ENCODE measurements at regions not wholly inside any gene's neighbourhood (a gene's known extent, or its start where the extent isn't known, plus 50 kb on each side); places are given as distances from the start of the nearest gene placed in this dataset.

GRCh38 chr10:93198401-93199131 lies 124.9 kb downstream of the CYP26A1 start:
- Histone ChIP-seq H3K4me3 (peak overlapping the region; percentile 60), H3K4me1 (peaks cover 16% of the 10 kb centered on the region), H3K27me3 (ENCODE audit: low read depth) (peaks cover 16% of the 10 kb centered on the region), H3K9me3 (replicated peaks) (no peaks in the 10 kb centered on the region), H3K36me3 (no peaks in the 10 kb centered on the region), H3K27ac (replicated peaks) (peak overlapping the region; percentile 34)
- intact Hi-C loops (cut with micrococcal nuclease): no loop called here
- no peak for TF ChIP-seq CTCF (IDR thresholded peaks at IDR 0.05; ENCODE audit: borderline replicate concordance)
- no peak for DNase-seq

- H3K4me3 ChIP-seq: peak overlapping the region; percentile 60
- H3K9me3 ChIP-seq (replicated peaks): no peaks in the 10 kb centered on the region
- H3K4me1 ChIP-seq: peaks cover 16% of the 10 kb centered on the region
- peak overlapping the region; percentile 34 for H3K27ac ChIP-seq (replicated peaks)
- peak; percentile 68 for DNase-seq
- H3K27me3 ChIP-seq (ENCODE audit: low read depth): peaks cover 11% of the 10 kb centered on the region
- H3K36me3 ChIP-seq: no peaks in the 10 kb centered on the region
- no peak for TF ChIP-seq CTCF (IDR thresholded peaks at IDR 0.05; ENCODE audit: borderline replicate concordance)
- intact Hi-C loops (cut with micrococcal nuclease): no loop called here
Measured at GRCh38 chr10:93199191-93199751, 125.6 kb downstream of the CYP26A1 start.

GRCh38 chr10:93204494-93205485 lies 131.1 kb downstream of the CYP26A1 start:
- intact Hi-C loops (cut with micrococcal nuclease): no loop called here
- DNase-seq: no peak
- no peaks in the 10 kb centered on the region for H3K36me3 ChIP-seq
- no peaks in the 10 kb centered on the region for H3K27me3 ChIP-seq (ENCODE audit: low read depth)
- no peak overlapping the region for H3K4me3 ChIP-seq
- H3K9me3 ChIP-seq (replicated peaks): no peaks in the 10 kb centered on the region
- H3K27ac ChIP-seq (replicated peaks): no peak overlapping the region
- no peak for TF ChIP-seq CTCF (IDR thresholded peaks at IDR 0.05; ENCODE audit: borderline replicate concordance)
- no peaks in the 10 kb centered on the region for H3K4me1 ChIP-seq

- H3K9me3 ChIP-seq (replicated peaks): no peaks in the 10 kb centered on the region
- no peaks in the 10 kb centered on the region for H3K4me1 ChIP-seq
- no peak for TF ChIP-seq CTCF (IDR thresholded peaks at IDR 0.05; ENCODE audit: borderline replicate concordance)
- DNase-seq: no peak
- intact Hi-C loops (cut with micrococcal nuclease): no loop called here
- H3K27ac ChIP-seq (replicated peaks): no peak overlapping the region
- no peaks in the 10 kb centered on the region for H3K27me3 ChIP-seq (ENCODE audit: low read depth)
- H3K4me3 ChIP-seq: no peak overlapping the region
- H3K36me3 ChIP-seq: no peaks in the 10 kb centered on the region
Measured at GRCh38 chr10:93206652-93207051, 133.0 kb downstream of the CYP26A1 start.

- Histone ChIP-seq H3K4me1 (no peaks in the 10 kb centered on the region), H3K36me3 (no peaks in the 10 kb centered on the region), H3K9me3 (replicated peaks) (no peaks in the 10 kb centered on the region), H3K4me3 (no peak overlapping the region), H3K27ac (replicated peaks) (no peak overlapping the region), H3K27me3 (ENCODE audit: low read depth) (no peaks in the 10 kb centered on the region)
- no peak for DNase-seq
- intact Hi-C loops (cut with micrococcal nuclease): no loop called here
- no peak for TF ChIP-seq CTCF (IDR thresholded peaks at IDR 0.05; ENCODE audit: borderline replicate concordance)
Measured at GRCh38 chr10:93208717-93209464, 135.2 kb downstream of the CYP26A1 start.
